Testis (tissue), 2 donors: ENCODE measurements at regions not wholly inside any gene's neighbourhood (a gene's known extent, or its start where the extent isn't known, plus 50 kb on each side); places are given as distances from the start of the nearest gene placed in this dataset.

Source experiments
- POLR2A ChIP-seq: fragments of 450-650 bp; IDR thresholded peaks from one replicate; pipeline ENCODE4 v1.6.1; 2017; ENCODE audit warnings: antibody characterized with exemption, mild to moderate bottlenecking, moderate library complexity
- TF ChIP-seq, protein P1 (sequence below), 3 experiments: fragments of 450-650 bp in 2 of 3; fragments of 200-600 bp in 1 of 3; sonication (generic) in 1 of 3; IDR thresholded peaks; one replicate each; pipeline ENCODE4 v1.5.1; 2016 to 2019; ENCODE audit warnings: antibody characterized with exemption in 3 of 3, mild to moderate bottlenecking in 2 of 3, moderate library complexity in 1 of 3

DNA sequence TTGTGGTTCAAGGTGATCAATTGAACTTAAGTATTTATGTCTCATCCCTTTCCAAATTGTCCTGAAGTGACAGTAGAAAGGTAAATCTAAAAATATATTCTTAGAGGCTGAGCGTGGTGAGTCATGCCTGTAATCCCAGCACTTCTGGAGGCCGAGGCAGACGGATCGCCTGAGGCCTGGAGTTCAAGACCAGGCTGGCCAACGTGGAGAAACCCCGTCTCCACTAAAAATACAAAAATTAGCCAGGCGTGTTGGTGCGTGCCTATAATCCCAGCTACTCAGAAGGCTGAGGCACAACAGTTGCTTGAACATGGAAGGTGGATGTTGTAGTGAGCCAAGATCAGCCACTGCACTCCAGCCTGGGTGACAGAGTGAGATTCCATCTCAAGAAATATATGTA is 226.6 kb downstream of the DPH6 start:
- TF ChIP-seq, protein P1, sequence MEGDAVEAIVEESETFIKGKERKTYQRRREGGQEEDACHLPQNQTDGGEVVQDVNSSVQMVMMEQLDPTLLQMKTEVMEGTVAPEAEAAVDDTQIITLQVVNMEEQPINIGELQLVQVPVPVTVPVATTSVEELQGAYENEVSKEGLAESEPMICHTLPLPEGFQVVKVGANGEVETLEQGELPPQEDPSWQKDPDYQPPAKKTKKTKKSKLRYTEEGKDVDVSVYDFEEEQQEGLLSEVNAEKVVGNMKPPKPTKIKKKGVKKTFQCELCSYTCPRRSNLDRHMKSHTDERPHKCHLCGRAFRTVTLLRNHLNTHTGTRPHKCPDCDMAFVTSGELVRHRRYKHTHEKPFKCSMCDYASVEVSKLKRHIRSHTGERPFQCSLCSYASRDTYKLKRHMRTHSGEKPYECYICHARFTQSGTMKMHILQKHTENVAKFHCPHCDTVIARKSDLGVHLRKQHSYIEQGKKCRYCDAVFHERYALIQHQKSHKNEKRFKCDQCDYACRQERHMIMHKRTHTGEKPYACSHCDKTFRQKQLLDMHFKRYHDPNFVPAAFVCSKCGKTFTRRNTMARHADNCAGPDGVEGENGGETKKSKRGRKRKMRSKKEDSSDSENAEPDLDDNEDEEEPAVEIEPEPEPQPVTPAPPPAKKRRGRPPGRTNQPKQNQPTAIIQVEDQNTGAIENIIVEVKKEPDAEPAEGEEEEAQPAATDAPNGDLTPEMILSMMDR (IDR thresholded peaks at IDR 0.05): no peak
- no peak for TF ChIP-seq POLR2A
